HT1080 (cell line): ENCODE measurements at regions not wholly inside any gene's neighbourhood (a gene's known extent, or its start where the extent isn't known, plus 50 kb on each side); places are given as distances from the start of the nearest gene placed in this dataset. TPM values are rescaled to one million over a fixed set of nuclear protein-coding genes. Genes with fewer than 3 reads are reported as not detected.

Experiments
- DNase-seq: peaks from one replicate; pipeline ENCODE4 v3.0.0-alpha.2; 2015; ENCODE audit warnings: low read depth
- small RNA-seq: library from RNA; depleted of rRNA; stranded (forward); fragments of <200 nt; gene quantifications from one replicate; pipeline ENCODE3, GENCODE V24; 2014

- DNase-seq, result no peak
These were observed 113.9 kb upstream of the SLC35B3 start for GRCh38 chr6:8549074-8549790.

GRCh38 chr6:8546496-8546895 is 111.2 kb upstream of the SLC35B3 start:
- no peak for DNase-seq

DNA sequence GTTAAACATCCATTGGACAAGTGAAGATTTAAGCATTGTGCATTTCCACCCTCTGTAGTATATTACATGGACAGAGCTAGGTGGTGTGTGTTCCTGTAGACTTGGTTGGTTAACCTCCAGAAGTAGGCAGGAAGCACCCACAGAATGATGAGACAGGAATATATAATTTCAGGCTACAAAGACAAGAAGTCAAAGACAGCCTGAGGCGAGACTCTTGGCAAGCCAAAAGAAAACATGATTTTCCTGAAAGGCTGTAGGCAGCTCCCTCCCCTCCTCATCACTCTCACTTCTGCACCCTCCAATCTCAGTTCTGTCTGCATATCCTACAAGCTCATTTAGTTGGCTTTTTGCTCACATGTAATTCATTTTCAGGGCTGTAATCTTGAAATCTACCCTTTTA is 110.0 kb upstream of the SLC35B3 start:
- DNase-seq, result no peak

DNA sequence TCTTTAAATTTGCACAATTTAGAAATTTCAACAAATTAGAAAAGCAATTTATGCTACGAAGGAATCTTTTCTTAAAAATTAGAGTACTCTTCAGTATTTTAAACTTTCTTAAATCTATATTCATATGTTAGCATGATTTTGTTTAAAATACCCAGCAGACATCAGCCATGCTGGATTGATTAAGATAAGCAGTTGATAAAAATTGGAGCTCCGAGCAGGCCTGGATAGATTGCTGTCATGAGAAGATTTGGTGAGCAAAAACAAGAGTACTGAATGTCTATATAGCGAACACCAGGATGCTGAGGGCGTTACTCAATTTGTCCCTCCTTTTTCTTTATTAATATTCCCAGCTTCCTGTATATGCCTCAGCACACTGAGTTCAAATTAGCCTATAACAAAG is 108.4 kb upstream of the SLC35B3 start:
- DNase-seq, result no peak

GRCh38 chr6:8539453-8539852 is 104.1 kb upstream of the SLC35B3 start:
- peak; percentile 2 for DNase-seq

- DNase-seq, result no peak
These were observed 100.8 kb upstream of the SLC35B3 start for GRCh38 chr6:8536122-8536521.

- peak; percentile 26 for DNase-seq
These were observed 100.2 kb upstream of the SLC35B3 start for GRCh38 chr6:8535519-8535918.

DNA sequence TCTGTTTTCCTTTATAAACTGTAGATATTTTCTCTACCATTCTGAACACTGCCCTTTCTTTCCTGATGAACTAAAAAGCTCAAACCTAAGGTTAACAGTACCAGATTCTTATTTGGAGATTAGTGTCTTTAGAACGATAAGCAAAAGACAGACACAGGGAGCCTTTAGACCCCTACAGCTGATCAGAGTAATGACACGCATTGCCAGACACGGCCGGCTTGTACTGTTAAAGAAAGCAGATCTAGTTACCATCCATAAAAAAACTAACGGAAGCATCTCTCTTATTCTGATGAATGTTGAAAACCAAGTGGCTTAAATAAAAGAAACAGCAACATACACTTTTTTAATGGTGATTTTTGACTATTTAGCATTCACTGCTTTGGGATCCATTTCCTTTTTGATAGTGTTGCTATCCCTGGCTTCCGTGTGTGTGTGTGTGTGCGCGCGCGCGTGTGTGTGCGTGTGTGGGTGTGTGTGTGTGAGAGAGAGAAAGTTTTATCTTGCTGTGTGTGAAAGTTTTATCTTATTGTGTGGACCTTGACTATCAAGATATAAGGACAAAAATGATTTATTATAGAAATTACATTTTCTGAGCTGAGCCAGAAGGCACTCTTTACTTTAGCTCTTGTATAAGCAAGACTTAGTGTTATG is 95.6 kb upstream of the SLC35B3 start:
- no peak for DNase-seq

DNA sequence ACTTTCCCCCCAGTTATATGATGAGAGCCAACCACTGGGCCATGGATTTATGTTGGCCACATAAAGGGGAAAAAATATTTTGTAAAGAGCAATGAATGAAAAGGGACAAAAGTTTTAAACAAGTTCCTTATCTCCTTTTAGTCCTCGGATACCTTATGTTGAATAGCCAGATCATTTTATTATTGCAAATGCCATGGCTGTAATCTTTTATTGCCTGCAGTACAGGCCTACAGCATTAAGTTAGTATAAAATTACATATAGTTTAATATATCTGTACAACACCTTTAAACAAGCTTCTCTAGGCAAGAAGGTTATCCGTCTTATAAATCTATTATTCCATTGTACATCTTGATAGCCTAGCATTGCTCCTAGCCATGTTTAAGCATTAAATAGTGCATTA is 93.9 kb upstream of the SLC35B3 start:
- no peak for DNase-seq

DNA sequence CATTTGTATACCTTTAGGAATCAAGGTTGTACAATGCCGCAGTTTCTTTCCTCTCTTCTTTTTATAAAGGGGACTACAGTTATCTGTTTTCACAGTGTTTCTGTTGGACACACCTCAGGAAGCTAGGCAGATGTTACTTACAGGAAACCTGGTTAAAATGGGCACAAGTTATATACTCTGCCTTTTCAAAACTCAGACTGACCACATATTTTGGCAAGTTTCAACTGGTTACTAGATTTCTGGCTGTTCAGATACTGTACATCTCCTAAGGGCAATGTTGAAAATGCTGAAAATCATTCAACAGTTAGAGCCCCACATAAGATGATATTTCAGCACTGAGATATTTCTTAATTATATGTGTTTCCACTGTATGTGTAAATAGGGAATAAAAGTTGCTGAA is 92.5 kb upstream of the SLC35B3 start:
- no peak for DNase-seq

- no peak for DNase-seq
These were observed 91.3 kb upstream of the SLC35B3 start for GRCh38 chr6:8526624-8527023.

DNA sequence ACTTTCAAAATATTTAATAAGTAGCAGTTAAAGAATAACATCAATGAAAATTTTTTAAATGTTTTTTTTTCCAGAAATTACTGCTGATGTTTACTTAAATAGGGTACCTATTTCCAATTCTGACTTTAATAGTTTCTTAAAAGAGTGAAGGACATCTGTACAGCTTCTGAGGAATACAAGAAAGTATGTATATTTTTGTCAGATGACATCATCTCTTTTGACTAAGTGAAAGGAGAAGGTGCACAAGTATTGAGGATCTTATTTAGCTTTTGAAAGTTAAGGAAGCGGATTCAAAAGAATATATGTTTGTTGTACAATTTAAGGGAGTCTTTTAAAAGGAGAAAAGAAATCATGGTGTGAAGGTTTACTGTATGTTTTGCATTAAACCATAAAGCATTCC is 90.0 kb upstream of the SLC35B3 start:
- DNase-seq, result no peak

DNA sequence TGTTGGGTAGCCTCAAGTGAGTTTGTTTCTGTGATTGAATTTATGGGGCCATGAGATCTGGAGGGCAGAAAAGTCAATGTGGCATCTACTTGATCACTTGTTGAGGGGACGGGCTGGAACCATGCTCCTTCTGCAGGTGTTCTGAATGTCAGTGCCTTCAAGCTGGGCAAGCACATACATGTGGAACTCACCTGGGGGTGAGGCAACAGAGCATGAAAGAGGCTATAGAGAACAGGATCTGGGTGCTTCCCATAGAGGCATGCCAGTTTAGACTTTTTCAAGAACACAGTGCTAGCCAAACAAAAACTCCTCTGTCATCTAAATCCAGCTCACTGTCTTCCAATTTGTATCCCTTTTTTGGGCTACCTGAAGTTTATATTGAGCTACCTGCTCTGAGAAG is 77.8 kb upstream of the SLC35B3 start:
- no peak for DNase-seq

DNA sequence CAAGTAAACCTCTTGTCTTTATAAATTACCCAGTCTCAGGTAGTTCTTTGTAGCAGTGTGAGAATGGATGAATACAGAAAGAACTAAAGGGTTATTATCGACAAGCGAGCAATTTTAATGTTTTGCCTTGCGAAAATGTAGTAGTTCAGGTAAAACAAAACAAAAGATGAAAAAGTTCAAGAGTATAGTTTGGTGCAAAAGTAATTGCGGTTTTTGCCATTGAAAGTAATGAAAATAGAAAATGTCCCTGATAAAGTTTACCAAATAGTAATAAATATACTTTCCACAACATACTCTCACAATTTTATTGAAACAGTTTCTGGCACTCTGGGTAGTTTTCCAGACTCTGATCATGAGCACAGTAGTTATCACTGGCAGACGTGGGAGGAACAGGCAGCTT is 71.9 kb upstream of the SLC35B3 start:
- no peak for DNase-seq

DNA sequence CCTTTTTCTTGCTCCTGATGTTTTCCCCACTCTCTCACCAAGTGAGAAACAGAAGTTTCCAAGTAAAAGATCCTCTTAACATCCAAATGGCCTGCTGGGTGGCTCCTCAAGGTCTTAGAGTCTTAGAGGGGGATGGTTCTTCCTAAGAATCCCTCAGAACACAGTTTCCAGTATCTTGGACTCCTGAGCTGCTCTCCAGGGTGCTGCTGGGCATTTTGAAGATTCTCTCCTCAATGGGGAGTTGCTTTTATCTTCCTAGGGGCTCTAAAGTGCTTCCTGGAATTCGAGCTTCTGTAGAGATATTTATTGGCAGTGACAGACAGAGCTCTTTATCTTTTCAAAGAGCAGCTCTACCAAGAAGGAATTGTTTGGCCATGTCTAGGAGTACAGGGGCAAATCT is 70.8 kb upstream of the SLC35B3 start:
- DNase-seq, result no peak

DNA sequence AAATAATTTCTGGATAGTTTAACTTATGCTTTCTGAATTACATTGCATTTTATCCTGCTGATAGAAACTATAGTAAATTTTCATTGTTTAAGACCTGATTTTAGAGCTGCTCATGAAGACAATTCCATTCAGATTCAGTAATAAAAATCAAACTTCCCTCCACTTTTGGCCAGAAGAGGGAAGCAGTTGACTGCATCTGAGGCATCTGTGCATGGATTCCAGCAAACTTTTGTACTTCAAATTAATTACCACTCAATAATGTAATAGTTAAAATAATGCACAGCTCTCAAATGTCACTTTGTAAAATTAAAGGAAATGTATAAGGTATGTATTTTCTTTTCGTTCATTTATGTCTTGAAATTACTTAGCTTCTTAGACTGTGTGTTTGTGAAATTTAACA is 64.2 kb upstream of the SLC35B3 start:
- peak; percentile 3 for DNase-seq

- DNase-seq, result no peak
These were observed 59.4 kb upstream of the SLC35B3 start for GRCh38 chr6:8494730-8495129.

DNA sequence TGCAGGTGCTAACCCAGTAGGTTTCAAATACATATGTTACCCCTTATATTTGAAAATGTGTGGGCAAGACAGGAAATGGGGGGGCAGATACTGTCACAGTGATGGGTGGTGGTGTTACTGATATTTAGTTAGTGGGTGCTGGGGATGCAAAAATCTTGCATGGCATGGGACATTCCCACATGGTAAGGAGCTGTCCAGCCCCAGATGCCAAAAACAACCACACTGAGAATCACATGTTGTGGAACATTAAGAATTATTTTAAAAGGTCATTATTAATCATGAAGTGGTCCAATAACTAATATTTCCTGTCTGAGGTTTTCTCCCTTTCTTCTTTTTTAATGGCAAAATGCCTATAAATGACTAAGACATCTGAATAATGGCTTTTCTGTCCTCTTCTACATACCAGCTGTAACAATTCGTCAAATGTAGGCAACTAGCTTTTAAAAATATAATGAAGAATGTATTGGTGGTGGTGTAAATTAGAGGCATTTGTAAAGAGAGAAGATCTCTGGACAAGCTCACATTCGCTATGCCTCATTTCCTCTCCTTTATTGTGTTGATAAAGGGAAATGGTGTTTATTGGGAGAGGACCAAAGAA is 57.3 kb upstream of the SLC35B3 start:
- peak; percentile 3 for DNase-seq

Small RNAs in the stretch of these regions (small RNA-seq; reads per million reads assigned to genes)
- gene RF02101 (not detected), gene RNU6ATAC21P (not detected)
